A549 (cell line): ENCODE measurements at regions not wholly inside any gene's neighbourhood (a gene's known extent, or its start where the extent isn't known, plus 50 kb on each side); places are given as distances from the start of the nearest gene placed in this dataset.

ENCODE experiments used
- CBX8 ChIP-seq: fragments of 200-600 bp; sonication (generic); IDR thresholded peaks from 2 replicates; pipeline ENCODE4 v1.6.1; 2016
- CHD4 ChIP-seq: fragments of 200-600 bp; sonication (generic); IDR thresholded peaks from 2 replicates; pipeline ENCODE4 v1.6.1; 2016; ENCODE audit warnings: antibody characterized with exemption, mild to moderate bottlenecking, borderline replicate concordance
- CTCF ChIP-seq: fragments of >200 bp; sonication (Bioruptor Twin); formaldehyde crosslinking; IDR thresholded peaks from 3 replicates; pipeline ENCODE4 v1.5.1; 2016
- HMGXB4 ChIP-seq: fragments of 250-450 bp; sonication (Bioruptor Pico); IDR thresholded peaks from 2 replicates; pipeline ENCODE4 v1.5.0; 2021; ENCODE audit warnings: mild to moderate bottlenecking, moderate library complexity, borderline replicate concordance

- no peak for TF ChIP-seq CTCF
- no peak for TF ChIP-seq CHD4
- TF ChIP-seq CBX8: no peak
- TF ChIP-seq HMGXB4 (CRISPR knock-in tag): no peak
Observed at GRCh38 chr11:113547739-113548138, 72.5 kb upstream of the DRD2 start.
